Colonic mucosa (tissue), 4 donors: ENCODE measurements at regions not wholly inside any gene's neighbourhood (a gene's known extent, or its start where the extent isn't known, plus 50 kb on each side); places are given as distances from the start of the nearest gene placed in this dataset.

ENCODE experiments used
- DNase-seq: peaks from one replicate; pipeline ENCODE4 v3.0.0-alpha.2; 2020
- H3K27ac ChIP-seq: fragments of 200-600 bp; one replicate; pipeline ENCODE4 v1.8.0; 2021
- H3K27me3 ChIP-seq: fragments of 200-600 bp; one replicate; pipeline ENCODE4 v1.8.0; 2021
- H3K36me3 ChIP-seq: fragments of 200-600 bp; one replicate; pipeline ENCODE4 v1.8.0; 2021
- H3K4me1 ChIP-seq: fragments of 200-600 bp; one replicate; pipeline ENCODE4 v1.8.0; 2021; ENCODE audit warnings: mild to moderate bottlenecking
- H3K4me3 ChIP-seq: fragments of 200-600 bp; one replicate; pipeline ENCODE4 v1.8.0; 2021
- H3K9ac ChIP-seq, 2 donors: one replicate each; pipeline ENCODE4 v1.7.0; 2013; ENCODE audit warnings: control low read depth in 2 of 2, low read depth in 2 of 2, low read length in 2 of 2
- H3K9me3 ChIP-seq: fragments of 200-600 bp; one replicate; pipeline ENCODE4 v1.8.0; 2021
- CTCF ChIP-seq: fragments of 200-600 bp; IDR thresholded peaks from one replicate; pipeline ENCODE4 v1.8.0; 2022; ENCODE audit warnings: antibody characterized with exemption, mild to moderate bottlenecking
- intact Hi-C: fragments of 100-400 bp; cut with DNase I; formaldehyde crosslinking; loops from one replicate; pipeline ENCODE4 v1.14.1; 2022
- donor health status: healthy.
- donor health status: DM: no; HTN: no; CAD: no.
- donor health status: DM: no; HTN: no; CAD: no.

- Histone ChIP-seq H3K9ac (no peak overlapping the region), H3K27ac (no peak overlapping the region), H3K4me3 (no peak overlapping the region), H3K4me1 (no peaks in the 10 kb centered on the region), H3K36me3 (no peaks in the 10 kb centered on the region), H3K9me3 (no peaks in the 10 kb centered on the region), H3K27me3 (no peaks in the 10 kb centered on the region)
- no peak for TF ChIP-seq CTCF
- intact Hi-C loops, result no loop called here
- DNase-seq, result no peak
Measured at GRCh38 chr4:153034681-153035080, 98.6 kb downstream of the FHDC1 start.

- no peaks in the 10 kb centered on the region for H3K4me1 ChIP-seq
- no peak for TF ChIP-seq CTCF
Measured at GRCh38 chr4:153036931-153037482, 100.9 kb downstream of the FHDC1 start.

GRCh38 chr4:153038623-153039311, 102.6 kb downstream of the FHDC1 start:
- H3K9ac ChIP-seq, result no peak overlapping the region
- no peaks in the 10 kb centered on the region for H3K27me3 ChIP-seq
- H3K4me3 ChIP-seq, result no peak overlapping the region
- no peak overlapping the region for H3K27ac ChIP-seq
- no peaks in the 10 kb centered on the region for H3K36me3 ChIP-seq
- no peaks in the 10 kb centered on the region for H3K9me3 ChIP-seq
- H3K4me1 ChIP-seq, result no peaks in the 10 kb centered on the region
- DNase-seq, result no peak
- TF ChIP-seq CTCF, result no peak
- intact Hi-C loops, result no loop called here

More at GRCh38 chr4:153036931-153037482, 100.9 kb downstream of the FHDC1 start:
- Histone ChIP-seq H3K9ac (no peak overlapping the region), H3K27me3 (no peaks in the 10 kb centered on the region), H3K4me3 (no peak overlapping the region), H3K36me3 (no peaks in the 10 kb centered on the region), H3K27ac (no peak overlapping the region), H3K9me3 (no peaks in the 10 kb centered on the region)
- DNase-seq, result no peak
- intact Hi-C loops, result no loop called here

- intact Hi-C loops, result no loop called here
- no peaks in the 10 kb centered on the region for H3K27me3 ChIP-seq
- H3K4me1 ChIP-seq, result no peaks in the 10 kb centered on the region
Measured at GRCh38 chr4:153039542-153040185, 103.5 kb downstream of the FHDC1 start.

GRCh38 chr4:153040677-153041076, 104.6 kb downstream of the FHDC1 start:
- H3K27me3 ChIP-seq, result no peaks in the 10 kb centered on the region
- H3K4me1 ChIP-seq, result no peaks in the 10 kb centered on the region
- no peak for TF ChIP-seq CTCF
- H3K9ac ChIP-seq, result no peak overlapping the region
- no peaks in the 10 kb centered on the region for H3K9me3 ChIP-seq
- no peak for DNase-seq
- no peak overlapping the region for H3K4me3 ChIP-seq
- no peaks in the 10 kb centered on the region for H3K36me3 ChIP-seq
- H3K27ac ChIP-seq, result no peak overlapping the region
- intact Hi-C loops, result no loop called here

More at GRCh38 chr4:153039542-153040185, 103.5 kb downstream of the FHDC1 start:
- H3K4me3 ChIP-seq, result no peak overlapping the region
- no peaks in the 10 kb centered on the region for H3K36me3 ChIP-seq
- no peak for DNase-seq
- no peak overlapping the region for H3K27ac ChIP-seq
- TF ChIP-seq CTCF, result no peak
- H3K9me3 ChIP-seq, result no peaks in the 10 kb centered on the region
- no peak overlapping the region for H3K9ac ChIP-seq
